Amniotic stem cell (primary cell): ENCODE measurements at regions not wholly inside any gene's neighbourhood (a gene's known extent, or its start where the extent isn't known, plus 50 kb on each side); places are given as distances from the start of the nearest gene placed in this dataset.
"Not testable (repeated sequence)": the region's sequence is repeated elsewhere in the genome, so short reads cannot be mapped to it uniquely, and the experiment has no call there.

ENCODE experiments used
- DNase-seq: peaks from one replicate; lab custom pipeline; 2025; lab: John Stamatoyannopoulos, UW

- no peak for DNase-seq
Observed at GRCh38 chr3:72276806-72277205, 491.9 kb upstream of the PROK2 start.

DNA sequence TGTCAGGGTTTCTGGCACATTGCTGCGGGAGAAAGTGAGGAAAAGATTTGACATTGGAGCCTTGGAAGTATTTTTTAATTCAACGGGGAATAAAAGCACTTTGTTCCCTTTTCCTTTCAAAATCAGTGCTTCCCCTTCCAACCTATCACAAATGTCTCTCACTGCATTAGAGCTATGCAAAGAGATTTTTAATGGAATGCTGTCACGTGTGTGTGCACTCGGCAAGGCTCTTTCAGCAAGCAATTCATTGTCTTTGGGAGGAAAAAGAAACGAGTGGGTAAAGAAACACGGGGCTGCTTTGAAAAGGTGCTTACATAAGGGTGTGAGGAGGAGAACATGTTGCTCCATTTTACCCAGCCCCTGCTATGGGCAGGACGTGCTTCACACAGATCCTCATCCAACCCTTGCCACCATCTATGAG lies 490.4 kb upstream of the PROK2 start:
- DNase-seq: no peak

GRCh38 chr3:72274493-72275330 lies 489.8 kb upstream of the PROK2 start:
- DNase-seq: no peak

DNA sequence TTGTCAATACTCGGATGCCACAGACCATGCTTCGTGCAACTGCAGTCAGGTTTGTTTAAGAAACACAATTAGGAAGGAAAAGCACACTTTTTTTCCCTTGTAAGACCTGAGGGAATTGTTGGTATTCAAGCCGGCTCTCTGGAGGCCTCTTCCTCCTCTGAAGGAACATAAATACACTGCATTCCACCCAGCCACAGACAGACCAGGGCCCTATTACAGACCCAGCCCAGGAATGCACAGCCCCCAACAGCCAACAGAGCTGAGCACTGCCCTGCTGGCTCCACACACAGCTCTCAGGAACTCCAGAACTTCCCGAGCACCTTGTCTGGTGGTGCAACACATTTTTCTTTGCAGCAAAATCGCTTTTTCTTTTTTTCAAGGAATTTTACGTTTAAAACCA lies 488.7 kb upstream of the PROK2 start:
- DNase-seq: peak; percentile 28

DNA sequence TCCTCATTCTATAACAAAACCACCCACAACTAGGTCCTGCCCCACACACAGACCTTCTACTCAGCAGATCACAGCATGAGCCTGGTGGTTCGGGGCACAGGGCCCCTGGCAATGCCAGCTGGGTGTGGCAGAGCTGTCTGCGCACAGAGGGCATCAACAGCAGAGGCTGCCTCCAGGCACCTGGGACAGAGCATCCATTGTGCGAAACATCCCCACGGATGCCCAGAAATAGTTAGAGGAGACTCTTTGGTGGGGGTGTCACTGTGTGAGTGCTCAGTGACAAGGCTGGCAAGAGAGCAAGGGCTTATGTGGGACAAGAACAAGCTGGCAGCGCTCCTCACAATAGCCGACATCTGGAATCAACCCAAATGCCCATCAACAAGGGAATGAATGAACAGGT lies 487.4 kb upstream of the PROK2 start:
- DNase-seq: no peak

- DNase-seq: no peak
Observed at GRCh38 chr3:72271923-72272322, 487.0 kb upstream of the PROK2 start.

DNA sequence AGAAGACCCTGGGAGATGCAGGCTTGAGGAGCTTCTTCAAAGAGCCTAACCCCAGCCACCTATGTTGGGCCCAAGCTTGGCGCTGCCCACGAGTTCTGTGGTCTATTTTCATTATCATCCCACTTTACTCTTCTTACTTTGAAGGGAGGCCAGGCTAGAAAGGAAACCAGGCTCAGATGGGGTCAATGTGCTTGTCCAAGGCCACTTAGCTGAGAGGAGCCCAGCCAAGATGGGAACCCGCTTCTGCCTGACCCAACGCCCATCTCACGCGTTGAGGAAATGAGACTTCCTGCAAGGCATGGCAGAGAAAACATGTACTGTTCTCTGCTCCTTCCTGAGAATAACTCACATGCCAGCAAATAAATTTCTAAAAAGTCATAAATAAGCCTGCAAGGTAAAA lies 486.3 kb upstream of the PROK2 start:
- DNase-seq: no peak

GRCh38 chr3:72270730-72271129 lies 485.8 kb upstream of the PROK2 start:
- no peak for DNase-seq

- DNase-seq: peak; percentile 80
Observed at GRCh38 chr3:72270072-72270681, 485.2 kb upstream of the PROK2 start.

DNA sequence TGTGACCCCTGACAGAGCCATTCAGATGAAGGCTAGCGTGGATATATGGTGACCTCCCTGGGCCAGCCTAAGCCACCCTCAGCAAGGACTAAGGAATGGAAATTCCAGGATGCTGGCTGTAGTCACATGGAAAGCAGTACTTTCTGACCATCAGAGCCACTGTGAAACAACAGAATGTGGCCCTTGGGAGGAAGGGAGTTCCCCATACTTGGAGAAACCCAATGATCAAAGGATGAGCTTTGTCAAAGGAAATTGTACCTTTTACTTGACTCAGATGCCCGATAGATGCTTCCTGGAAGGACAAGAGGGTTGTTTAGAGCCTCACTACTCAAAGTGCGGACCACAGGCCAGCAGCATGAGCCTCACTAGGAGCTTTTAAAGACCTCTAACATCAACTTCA lies 484.5 kb upstream of the PROK2 start:
- DNase-seq: no peak

GRCh38 chr3:72266921-72267524 lies 482.1 kb upstream of the PROK2 start:
- not testable (repeated sequence) for DNase-seq

GRCh38 chr3:72266016-72266370 lies 481.0 kb upstream of the PROK2 start:
- DNase-seq: no peak

DNA sequence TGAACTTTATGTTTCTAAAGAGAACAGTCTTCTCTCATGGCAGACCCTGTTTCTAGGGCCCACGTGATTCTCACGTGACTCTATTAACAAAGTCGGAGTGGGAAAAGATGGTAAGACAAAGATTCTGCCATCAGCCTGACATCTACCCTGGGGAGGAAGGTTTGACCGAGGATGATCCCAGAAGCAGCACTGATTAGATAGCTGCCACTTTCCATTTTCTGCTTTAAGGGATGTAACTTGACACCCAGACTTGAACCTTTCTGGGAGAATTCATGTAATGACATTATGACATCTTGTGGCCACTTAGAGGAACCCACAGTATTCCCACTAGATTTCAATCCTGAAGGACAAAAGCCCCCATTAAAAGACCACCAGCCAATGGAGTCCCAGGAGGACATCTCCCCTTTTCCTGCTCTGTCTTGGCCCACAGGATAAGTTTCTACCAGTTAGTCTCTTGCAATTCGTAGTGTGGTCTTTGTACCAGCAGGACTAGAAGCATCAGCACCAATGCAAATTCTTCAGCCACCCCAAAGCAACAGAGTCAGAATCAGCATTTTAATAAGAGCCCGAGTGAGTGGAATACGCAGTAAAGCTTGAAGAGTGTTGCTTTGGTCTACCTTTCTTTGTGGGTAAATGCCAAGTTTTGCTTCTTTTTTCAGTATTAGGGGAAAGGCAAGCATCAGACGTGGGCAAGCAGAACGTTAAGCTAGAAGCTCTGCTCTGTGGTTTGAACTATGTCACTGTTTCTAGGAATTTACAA lies 480.5 kb upstream of the PROK2 start:
- no peak for DNase-seq

DNA sequence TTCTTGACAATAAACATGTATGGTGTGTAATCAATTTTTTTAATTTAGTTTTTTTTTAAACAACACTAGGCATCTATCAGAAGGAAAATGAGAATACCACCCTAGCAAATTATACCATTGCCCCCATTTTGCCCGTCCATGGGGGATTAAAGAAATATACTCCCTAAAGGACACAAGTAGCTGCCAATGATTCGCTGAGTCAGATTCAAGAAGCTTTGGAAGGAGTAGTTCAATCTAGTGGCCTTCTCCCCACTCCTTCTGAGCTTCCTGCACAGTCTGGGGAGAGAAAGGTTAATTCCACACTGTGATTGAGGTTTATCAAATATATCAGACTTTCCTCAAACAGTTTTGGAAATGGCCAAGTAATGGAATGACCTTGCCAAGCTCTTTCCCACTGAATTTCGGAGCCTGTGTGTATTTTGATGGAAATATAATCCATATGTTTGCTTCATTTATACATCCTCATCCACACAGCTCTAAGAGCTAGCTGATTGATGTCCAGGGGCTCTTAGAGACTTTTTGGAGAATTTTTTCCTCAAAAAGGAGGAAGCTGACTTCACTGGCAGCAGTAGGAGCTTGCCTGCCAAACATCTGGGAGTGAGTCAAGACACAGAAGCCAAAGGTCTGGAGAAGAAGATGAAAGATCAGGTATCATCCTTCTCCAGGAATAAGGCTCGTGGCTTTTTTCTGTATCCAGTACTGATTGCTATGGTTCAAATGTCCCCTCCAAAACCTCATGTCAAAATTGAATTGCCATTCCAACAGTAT lies 478.5 kb upstream of the PROK2 start:
- no peak for DNase-seq

DNA sequence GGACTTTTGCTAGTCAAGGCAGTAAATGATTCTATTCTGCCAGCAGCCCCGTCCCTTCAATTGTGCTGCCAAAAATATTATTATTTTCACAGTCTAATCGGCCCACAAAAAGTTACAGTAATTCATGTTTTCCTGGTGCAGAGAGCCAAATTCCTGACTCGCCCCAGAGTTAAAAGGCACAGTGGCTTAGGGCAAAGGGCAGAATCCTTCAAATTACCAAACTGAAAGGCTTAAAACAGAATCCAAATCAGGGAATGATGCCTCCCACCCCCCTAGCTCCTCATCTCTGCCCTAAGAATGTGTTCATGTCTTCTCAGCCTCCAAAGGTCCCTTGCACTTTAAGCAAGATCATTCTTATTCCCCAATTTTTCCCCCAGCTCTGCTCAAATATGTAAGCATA lies 477.8 kb upstream of the PROK2 start:
- DNase-seq: no peak

GRCh38 chr3:72261566-72262564 lies 476.9 kb upstream of the PROK2 start:
- DNase-seq: no peak

DNA sequence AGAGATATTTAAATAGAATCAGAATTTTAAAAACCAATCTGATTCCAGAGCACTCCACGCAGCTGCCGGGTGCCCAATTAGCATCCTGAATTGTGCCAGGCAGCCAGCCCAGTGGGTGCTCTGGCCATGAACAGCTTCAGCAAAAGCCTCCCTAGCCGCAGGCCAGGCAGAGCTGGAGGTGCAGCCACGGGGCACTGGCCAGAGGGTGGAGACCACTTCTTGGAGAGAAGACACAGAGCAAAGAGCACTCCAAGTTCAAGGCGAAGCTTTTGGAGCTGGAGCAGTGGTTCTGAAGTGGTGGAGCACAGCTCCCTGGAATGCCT lies 475.6 kb upstream of the PROK2 start:
- no peak for DNase-seq

- DNase-seq: no peak
Observed at GRCh38 chr3:72259755-72260587, 475.0 kb upstream of the PROK2 start.

- DNase-seq: no peak
Observed at GRCh38 chr3:72258361-72259141, 473.6 kb upstream of the PROK2 start.
